ENCODE measurements at regions not wholly inside any gene's neighbourhood (a gene's known extent, or its start where the extent isn't known, plus 50 kb on each side); places are given as distances from the start of the nearest gene placed in this dataset.

GRCh38 chr5:148763996-148764395, 62.4 kb upstream of the ADRB2 start:
- Histone ChIP-seq H3K27me3 (no peaks in the 10 kb centered on the region), H3K9ac (no peak overlapping the region), H3K4me1 (no peaks in the 10 kb centered on the region), H3K9me3 (ENCODE audit: low read depth) (no peaks in the 10 kb centered on the region), H3F3A (ENCODE audit: low read depth) (no peaks in the 10 kb centered on the region), H3K27ac (no peak overlapping the region), H3K79me2 (ENCODE audit: low read depth) (no peaks in the 10 kb centered on the region), H3K4me2 (no peak overlapping the region), H3K36me3 (no peaks in the 10 kb centered on the region), H4K20me1 (ENCODE audit: low read depth) (no peaks in the 10 kb centered on the region), H2AFZ (replicated peaks) (no peak overlapping the region), H3K4me3 (no peak overlapping the region)
- DNase-seq (ENCODE audit: low spot score) = no peak
- Mint-ChIP-seq H3K9me3 (no peaks in the 10 kb centered on the region), H3K4me3 (no peak overlapping the region), H3K27ac (no peak overlapping the region), H3K27me3 (ENCODE audit: insufficient read depth, low read depth) (no peaks in the 10 kb centered on the region), H3K4me1 (no peaks in the 10 kb centered on the region), H3K36me3 (no peaks in the 10 kb centered on the region)
- no peak for TF ChIP-seq EZH2phosphoT487 (IDR thresholded peaks at IDR 0.05)

DNA sequence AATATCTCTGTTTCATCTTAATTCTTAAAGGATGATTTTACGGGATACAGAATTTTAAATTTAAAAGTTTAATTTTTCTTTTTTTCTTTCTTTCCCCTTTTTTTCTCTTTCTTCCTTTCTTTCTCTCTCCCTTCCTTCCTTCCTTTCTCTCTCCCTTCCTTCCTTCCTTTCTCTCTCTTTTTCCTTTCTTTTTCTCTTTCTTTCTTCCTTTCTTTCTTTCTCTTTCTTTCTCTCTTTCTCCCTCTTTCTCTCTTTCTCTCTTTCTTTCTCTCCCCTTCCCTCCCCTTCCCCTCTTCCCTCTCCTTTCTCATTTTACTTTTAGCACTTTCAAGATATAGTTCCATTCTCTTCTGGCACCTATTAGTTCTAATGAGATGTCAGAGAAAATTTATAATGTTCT, 61.4 kb upstream of the ADRB2 start:
- no peak overlapping the region for H3K4me3 Mint-ChIP-seq

DNA sequence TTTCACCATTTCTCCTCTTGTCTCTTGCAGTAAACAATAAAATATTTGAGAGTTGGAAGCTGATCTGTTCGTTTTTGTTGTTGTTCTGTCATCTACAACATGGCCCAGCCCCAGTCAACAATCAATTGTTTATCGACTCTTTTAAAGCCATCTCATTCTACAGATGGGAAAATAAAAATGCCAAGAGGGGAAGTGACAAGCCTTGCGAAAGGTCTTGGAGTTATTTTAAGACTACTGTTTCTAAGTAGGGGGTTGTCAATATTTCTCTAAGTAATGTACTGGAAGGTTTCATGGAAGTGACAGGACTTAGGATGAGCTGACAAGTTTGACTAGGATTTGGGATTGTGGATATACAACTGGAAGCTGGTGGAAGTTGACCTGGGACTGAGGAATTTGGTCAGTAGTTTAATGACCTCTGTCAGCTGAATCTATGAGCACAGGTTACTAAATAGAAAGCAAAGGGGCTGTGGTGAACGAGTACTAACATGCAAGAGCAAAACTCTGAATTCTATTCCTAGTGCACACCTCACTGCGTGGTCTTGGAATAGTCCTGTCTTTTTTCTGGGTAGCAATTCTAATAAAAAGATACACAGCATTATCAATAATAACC, 57.5 kb upstream of the ADRB2 start:
- DNase-seq (ENCODE audit: low spot score) = no peak
- Histone ChIP-seq H2AFZ (replicated peaks) (no peak overlapping the region), H3K4me1 (no peaks in the 10 kb centered on the region), H3K36me3 (no peaks in the 10 kb centered on the region), H3K79me2 (ENCODE audit: low read depth) (no peaks in the 10 kb centered on the region), H3F3A (ENCODE audit: low read depth) (no peaks in the 10 kb centered on the region), H4K20me1 (ENCODE audit: low read depth) (no peaks in the 10 kb centered on the region), H3K4me3 (no peak overlapping the region), H3K9ac (no peak overlapping the region), H3K9me3 (ENCODE audit: low read depth) (no peaks in the 10 kb centered on the region), H3K27ac (no peak overlapping the region), H3K4me2 (no peak overlapping the region), H3K27me3 (no peaks in the 10 kb centered on the region)
- no peak for TF ChIP-seq CTCF (IDR thresholded peaks at IDR 0.05)
- no peak for TF ChIP-seq EZH2 (IDR thresholded peaks at IDR 0.05)
- no peak for TF ChIP-seq EZH2phosphoT487 (IDR thresholded peaks at IDR 0.05)
- no peak overlapping the region for H3K4me3 Mint-ChIP-seq
- H3K36me3 Mint-ChIP-seq = no peaks in the 10 kb centered on the region
- no peaks in the 10 kb centered on the region for H3K27me3 Mint-ChIP-seq (ENCODE audit: insufficient read depth, low read depth)
- H3K9me3 Mint-ChIP-seq = no peaks in the 10 kb centered on the region
- no peaks in the 10 kb centered on the region for H3K4me1 Mint-ChIP-seq
- no peak overlapping the region for H3K27ac Mint-ChIP-seq

More for the DNA sequence above, 61.4 kb upstream of the ADRB2 start:
- H3K79me2 ChIP-seq (ENCODE audit: low read depth) = no peaks in the 10 kb centered on the region
- no peak overlapping the region for H3K4me3 ChIP-seq
- no peak overlapping the region for H2AFZ ChIP-seq (replicated peaks)
- no peaks in the 10 kb centered on the region for H3K4me1 Mint-ChIP-seq
- no peaks in the 10 kb centered on the region for H3K36me3 ChIP-seq
- H3K9ac ChIP-seq = no peak overlapping the region
- H3K27ac Mint-ChIP-seq = no peak overlapping the region
- no peaks in the 10 kb centered on the region for H3K9me3 ChIP-seq (ENCODE audit: low read depth)
- H4K20me1 ChIP-seq (ENCODE audit: low read depth) = no peaks in the 10 kb centered on the region
- DNase-seq (ENCODE audit: low spot score) = no peak
- no peaks in the 10 kb centered on the region for H3K27me3 Mint-ChIP-seq (ENCODE audit: insufficient read depth, low read depth)
- no peak overlapping the region for H3K27ac ChIP-seq
- no peaks in the 10 kb centered on the region for H3F3A ChIP-seq (ENCODE audit: low read depth)
- no peaks in the 10 kb centered on the region for H3K9me3 Mint-ChIP-seq
- no peaks in the 10 kb centered on the region for H3K27me3 ChIP-seq
- H3K4me2 ChIP-seq = no peak overlapping the region
- TF ChIP-seq CTCF (IDR thresholded peaks at IDR 0.05) (no peak), EZH2phosphoT487 (IDR thresholded peaks at IDR 0.05) (no peak), EZH2 (IDR thresholded peaks at IDR 0.05) (no peak)
- H3K36me3 Mint-ChIP-seq = no peaks in the 10 kb centered on the region
- H3K4me1 ChIP-seq = no peaks in the 10 kb centered on the region

- Histone ChIP-seq H3K36me3 (no peaks in the 10 kb centered on the region), H3F3A (ENCODE audit: low read depth) (no peaks in the 10 kb centered on the region), H2AFZ (replicated peaks) (no peak overlapping the region), H3K4me1 (no peaks in the 10 kb centered on the region), H3K27me3 (no peaks in the 10 kb centered on the region), H4K20me1 (ENCODE audit: low read depth) (no peaks in the 10 kb centered on the region), H3K4me2 (no peak overlapping the region), H3K4me3 (no peak overlapping the region), H3K9ac (no peak overlapping the region), H3K79me2 (ENCODE audit: low read depth) (no peaks in the 10 kb centered on the region), H3K9me3 (ENCODE audit: low read depth) (no peaks in the 10 kb centered on the region), H3K27ac (no peak overlapping the region)
- H3K4me3 Mint-ChIP-seq = no peak overlapping the region
- no peaks in the 10 kb centered on the region for H3K9me3 Mint-ChIP-seq
- no peaks in the 10 kb centered on the region for H3K4me1 Mint-ChIP-seq
- DNase-seq (ENCODE audit: low spot score) = no peak
- H3K27me3 Mint-ChIP-seq (ENCODE audit: insufficient read depth, low read depth) = no peaks in the 10 kb centered on the region
- H3K27ac Mint-ChIP-seq = no peak overlapping the region
- no peak for TF ChIP-seq CTCF (IDR thresholded peaks at IDR 0.05)
- TF ChIP-seq EZH2phosphoT487 (IDR thresholded peaks at IDR 0.05) = no peak
- no peak for TF ChIP-seq EZH2 (IDR thresholded peaks at IDR 0.05)
- H3K36me3 Mint-ChIP-seq = no peaks in the 10 kb centered on the region
These were observed 56.5 kb upstream of the ADRB2 start for GRCh38 chr5:148769941-148770340.
